WTC11 (cell line): ENCODE measurements at regions not wholly inside any gene's neighbourhood (a gene's known extent, or its start where the extent isn't known, plus 50 kb on each side); places are given as distances from the start of the nearest gene placed in this dataset.

ENCODE experiments used
- ATF3 ChIP-seq: sonication (generic); formaldehyde crosslinking; conservative IDR thresholded peaks from 2 replicates; pipeline ENCODE4 v1.8.1; 2022; ENCODE audit warnings: mild to moderate bottlenecking, missing genetic modification reagents
- ESRRA ChIP-seq: sonication (generic); formaldehyde crosslinking; IDR thresholded peaks from 2 replicates; pipeline ENCODE4 v1.8.1; 2022; ENCODE audit warnings: mild to moderate bottlenecking, missing genetic modification reagents, borderline replicate concordance
- FOXJ3 ChIP-seq: sonication (generic); formaldehyde crosslinking; IDR thresholded peaks from 2 replicates; pipeline ENCODE4 v1.9.0; 2021; ENCODE audit warnings: missing genetic modification reagents, mild to moderate bottlenecking, borderline replicate concordance
- FOXP1 ChIP-seq: sonication (generic); formaldehyde crosslinking; IDR thresholded peaks from 2 replicates; pipeline ENCODE4 v1.8.0; 2022; ENCODE audit warnings: missing genetic modification reagents, mild to moderate bottlenecking, moderate library complexity, borderline replicate concordance
- MXD4 ChIP-seq: fragments of 250-450 bp; sonication (Bioruptor Pico); IDR thresholded peaks from 2 replicates; pipeline ENCODE4 v1.8.0; 2021; ENCODE audit warnings: mild to moderate bottlenecking, moderate library complexity, borderline replicate concordance
- USF1 ChIP-seq: sonication (generic); formaldehyde crosslinking; IDR thresholded peaks from 2 replicates; pipeline ENCODE4 v1.8.0; 2022; ENCODE audit warnings: mild to moderate bottlenecking, missing genetic modification reagents
- USF2 ChIP-seq: sonication (generic); formaldehyde crosslinking; IDR thresholded peaks from 2 replicates; pipeline ENCODE4 v1.8.1; 2023; ENCODE audit warnings: mild to moderate bottlenecking, missing genetic modification reagents, moderate library complexity
- TF ChIP-seq, protein P1 (sequence below): fragments of 200-600 bp; IDR thresholded peaks from 2 replicates; pipeline ENCODE4 v1.8.0; 2022; ENCODE audit warnings: antibody characterized with exemption
- TF ChIP-seq, protein P2 (sequence below): sonication (generic); formaldehyde crosslinking; IDR thresholded peaks from 2 replicates; pipeline ENCODE4 v1.8.1; 2023; ENCODE audit warnings: mild to moderate bottlenecking, missing genetic modification reagents

GRCh38 chr20:17806739-17807441 lies 107.1 kb downstream of the BANF2 start:
- TF ChIP-seq, protein P1, sequence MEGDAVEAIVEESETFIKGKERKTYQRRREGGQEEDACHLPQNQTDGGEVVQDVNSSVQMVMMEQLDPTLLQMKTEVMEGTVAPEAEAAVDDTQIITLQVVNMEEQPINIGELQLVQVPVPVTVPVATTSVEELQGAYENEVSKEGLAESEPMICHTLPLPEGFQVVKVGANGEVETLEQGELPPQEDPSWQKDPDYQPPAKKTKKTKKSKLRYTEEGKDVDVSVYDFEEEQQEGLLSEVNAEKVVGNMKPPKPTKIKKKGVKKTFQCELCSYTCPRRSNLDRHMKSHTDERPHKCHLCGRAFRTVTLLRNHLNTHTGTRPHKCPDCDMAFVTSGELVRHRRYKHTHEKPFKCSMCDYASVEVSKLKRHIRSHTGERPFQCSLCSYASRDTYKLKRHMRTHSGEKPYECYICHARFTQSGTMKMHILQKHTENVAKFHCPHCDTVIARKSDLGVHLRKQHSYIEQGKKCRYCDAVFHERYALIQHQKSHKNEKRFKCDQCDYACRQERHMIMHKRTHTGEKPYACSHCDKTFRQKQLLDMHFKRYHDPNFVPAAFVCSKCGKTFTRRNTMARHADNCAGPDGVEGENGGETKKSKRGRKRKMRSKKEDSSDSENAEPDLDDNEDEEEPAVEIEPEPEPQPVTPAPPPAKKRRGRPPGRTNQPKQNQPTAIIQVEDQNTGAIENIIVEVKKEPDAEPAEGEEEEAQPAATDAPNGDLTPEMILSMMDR, result no peak
- TF ChIP-seq ATF3 (no peak), FOXP1 (CRISPR knock-in tag) (no peak), USF1 (no peak), MXD4 (CRISPR knock-in tag) (no peak), USF2 (CRISPR knock-in tag) (no peak), ESRRA (CRISPR knock-in tag) (no peak), FOXJ3 (CRISPR knock-in tag) (no peak)
- TF ChIP-seq, protein P2, sequence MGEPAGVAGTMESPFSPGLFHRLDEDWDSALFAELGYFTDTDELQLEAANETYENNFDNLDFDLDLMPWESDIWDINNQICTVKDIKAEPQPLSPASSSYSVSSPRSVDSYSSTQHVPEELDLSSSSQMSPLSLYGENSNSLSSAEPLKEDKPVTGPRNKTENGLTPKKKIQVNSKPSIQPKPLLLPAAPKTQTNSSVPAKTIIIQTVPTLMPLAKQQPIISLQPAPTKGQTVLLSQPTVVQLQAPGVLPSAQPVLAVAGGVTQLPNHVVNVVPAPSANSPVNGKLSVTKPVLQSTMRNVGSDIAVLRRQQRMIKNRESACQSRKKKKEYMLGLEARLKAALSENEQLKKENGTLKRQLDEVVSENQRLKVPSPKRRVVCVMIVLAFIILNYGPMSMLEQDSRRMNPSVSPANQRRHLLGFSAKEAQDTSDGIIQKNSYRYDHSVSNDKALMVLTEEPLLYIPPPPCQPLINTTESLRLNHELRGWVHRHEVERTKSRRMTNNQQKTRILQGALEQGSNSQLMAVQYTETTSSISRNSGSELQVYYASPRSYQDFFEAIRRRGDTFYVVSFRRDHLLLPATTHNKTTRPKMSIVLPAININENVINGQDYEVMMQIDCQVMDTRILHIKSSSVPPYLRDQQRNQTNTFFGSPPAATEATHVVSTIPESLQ (CRISPR knock-in tag), result no peak
